C4-2B (cell line): ENCODE measurements at regions not wholly inside any gene's neighbourhood (a gene's known extent, or its start where the extent isn't known, plus 50 kb on each side); places are given as distances from the start of the nearest gene placed in this dataset.

Source experiments
- ZFX ChIP-seq: fragments of 450-650 bp; IDR thresholded peaks from 2 replicates; pipeline ENCODE4 v1.6.1; 2017
- TF ChIP-seq, protein P1 (sequence below): fragments of 450-650 bp; conservative IDR thresholded peaks from 2 replicates; pipeline ENCODE4 v1.5.1; 2017; ENCODE audit warnings: mild to moderate bottlenecking

DNA sequence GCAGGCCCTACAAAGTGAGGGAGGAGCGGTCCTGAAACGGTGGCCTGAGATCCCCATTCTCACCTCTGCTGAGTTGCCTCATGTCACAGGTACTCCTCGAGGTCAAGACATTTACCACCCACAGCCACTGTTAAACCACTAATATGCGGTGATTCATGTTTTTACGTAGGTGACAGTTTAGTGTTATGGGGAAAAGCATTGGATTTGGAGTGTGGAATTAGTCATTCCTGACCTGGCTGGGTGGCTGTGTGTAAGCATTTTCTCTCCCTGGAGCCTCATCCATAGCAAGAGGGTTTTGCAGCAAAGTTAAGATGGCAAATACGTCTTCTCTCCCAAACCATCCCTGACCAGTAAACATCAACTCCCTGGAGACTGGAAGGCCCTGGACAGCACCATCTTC, 57.8 kb upstream of the KCNJ6 start:
- TF ChIP-seq, protein P1, sequence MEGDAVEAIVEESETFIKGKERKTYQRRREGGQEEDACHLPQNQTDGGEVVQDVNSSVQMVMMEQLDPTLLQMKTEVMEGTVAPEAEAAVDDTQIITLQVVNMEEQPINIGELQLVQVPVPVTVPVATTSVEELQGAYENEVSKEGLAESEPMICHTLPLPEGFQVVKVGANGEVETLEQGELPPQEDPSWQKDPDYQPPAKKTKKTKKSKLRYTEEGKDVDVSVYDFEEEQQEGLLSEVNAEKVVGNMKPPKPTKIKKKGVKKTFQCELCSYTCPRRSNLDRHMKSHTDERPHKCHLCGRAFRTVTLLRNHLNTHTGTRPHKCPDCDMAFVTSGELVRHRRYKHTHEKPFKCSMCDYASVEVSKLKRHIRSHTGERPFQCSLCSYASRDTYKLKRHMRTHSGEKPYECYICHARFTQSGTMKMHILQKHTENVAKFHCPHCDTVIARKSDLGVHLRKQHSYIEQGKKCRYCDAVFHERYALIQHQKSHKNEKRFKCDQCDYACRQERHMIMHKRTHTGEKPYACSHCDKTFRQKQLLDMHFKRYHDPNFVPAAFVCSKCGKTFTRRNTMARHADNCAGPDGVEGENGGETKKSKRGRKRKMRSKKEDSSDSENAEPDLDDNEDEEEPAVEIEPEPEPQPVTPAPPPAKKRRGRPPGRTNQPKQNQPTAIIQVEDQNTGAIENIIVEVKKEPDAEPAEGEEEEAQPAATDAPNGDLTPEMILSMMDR = no peak
- TF ChIP-seq ZFX = no peak
